ENCODE measurements at regions not wholly inside any gene's neighbourhood (a gene's known extent, or its start where the extent isn't known, plus 50 kb on each side); places are given as distances from the start of the nearest gene placed in this dataset.

- Histone ChIP-seq H3K4me1 (no peaks in the 10 kb centered on the region), H3K27ac (no peak overlapping the region), H3K4me3 (no peak overlapping the region), H3K27me3 (peaks cover 0 to 3% (median 0%) of the 10 kb centered on the region in 7 donors), H3K9me3 (no peaks in the 10 kb centered on the region), H3K36me3 (no peaks in the 10 kb centered on the region)
- intact Hi-C loops (cut with DNase I): no loop called here
- no peak for DNase-seq
- WGBS, 2 donors: 83 to 96% methylated on average over 1 of the region's 1 CpG
- no peak for TF ChIP-seq CTCF (IDR thresholded peaks at IDR 0.05)
- ATAC-seq: no peak
Observed at GRCh38 chr11:28728666-28729065, 620.5 kb downstream of the METTL15 start.

- no peak overlapping the region for H3K4me3 ChIP-seq
- ATAC-seq (no peak), DNase-seq (no peak)
- H3K9me3 ChIP-seq: no peaks in the 10 kb centered on the region
- no peaks in the 10 kb centered on the region for H3K4me1 ChIP-seq
- 80 to 87% methylated on average over 3 of the region's 3 CpGs for WGBS, 2 donors
- no peaks in the 10 kb centered on the region for H3K36me3 ChIP-seq
- intact Hi-C loops (cut with DNase I): no loop called here
- no peaks in the 10 kb centered on the region for H3K27me3 ChIP-seq
- TF ChIP-seq CTCF (IDR thresholded peaks at IDR 0.05): no peak
- H3K27ac ChIP-seq: no peak overlapping the region
Observed at GRCh38 chr11:28727254-28727653, 619.1 kb downstream of the METTL15 start.

- no peaks in the 10 kb centered on the region for H3K4me1 ChIP-seq
- intact Hi-C loops (cut with DNase I): no loop called here
- no peak for DNase-seq
- no peaks in the 10 kb centered on the region for H3K36me3 ChIP-seq
- no peaks in the 10 kb centered on the region for H3K27me3 ChIP-seq
- no peak overlapping the region for H3K27ac ChIP-seq
- ATAC-seq: no peak
- no peak for TF ChIP-seq CTCF (IDR thresholded peaks at IDR 0.05)
- WGBS, 2 donors: 73 to 81% methylated on average over 1 of the region's 1 CpG
- no peaks in the 10 kb centered on the region for H3K9me3 ChIP-seq
- no peak overlapping the region for H3K4me3 ChIP-seq
Observed at GRCh38 chr11:28726432-28726831, 618.2 kb downstream of the METTL15 start.

- no peak overlapping the region for H3K27ac ChIP-seq
- intact Hi-C loops (cut with DNase I): no loop called here
Observed at GRCh38 chr11:28715726-28716125, 607.5 kb downstream of the METTL15 start.

More at GRCh38 chr11:28715726-28716125, 607.5 kb downstream of the METTL15 start:
- DNase-seq: no peak
- no peak for TF ChIP-seq CTCF (IDR thresholded peaks at IDR 0.05)
- no peak for ATAC-seq
- no peaks in the 10 kb centered on the region for H3K36me3 ChIP-seq
- no peaks in the 10 kb centered on the region for H3K9me3 ChIP-seq
- no peaks in the 10 kb centered on the region for H3K27me3 ChIP-seq
- H3K4me3 ChIP-seq: no peak overlapping the region
- no peaks in the 10 kb centered on the region for H3K4me1 ChIP-seq
- WGBS, 2 donors: 64 to 69% methylated on average over 4 of the region's 4 CpGs
